Tibial nerve (tissue), 4 donors: ENCODE measurements at regions not wholly inside any gene's neighbourhood (a gene's known extent, or its start where the extent isn't known, plus 50 kb on each side); places are given as distances from the start of the nearest gene placed in this dataset.

Source experiments
- DNase-seq, 2 donors: peaks; one replicate each; pipeline ENCODE4 v3.0.0-alpha.2; 2019; ENCODE audit warnings: low spot score in 2 of 2
- H3K27ac ChIP-seq, 4 donors: fragments of 200-600 bp; sonication (generic) in 3 of 4; one replicate each; pipeline ENCODE4 v1.5.1; 2017 to 2019; ENCODE audit warnings: mild to moderate bottlenecking in 1 of 4
- H3K27me3 ChIP-seq, 2 donors: fragments of 200-600 bp; sonication (generic) in 1 of 2; one replicate each; pipeline versions ENCODE4 v1.5.1 to v1.6.0; 2017 to 2019
- H3K36me3 ChIP-seq, 3 donors: fragments of 200-600 bp; sonication (generic); one replicate each; pipeline ENCODE4 v1.5.1; 2018 to 2019
- H3K4me1 ChIP-seq, 4 donors: fragments of 200-600 bp; sonication (generic) in 3 of 4; one replicate each; pipeline ENCODE4 v1.5.1; 2017 to 2019
- H3K4me3 ChIP-seq, 4 donors: fragments of 200-600 bp; sonication (generic) in 3 of 4; one replicate each; pipeline ENCODE4 v1.5.1; 2017 to 2019; ENCODE audit warnings: mild to moderate bottlenecking in 1 of 4, moderate library complexity in 1 of 4
- H3K9me3 ChIP-seq, 4 donors: fragments of 200-600 bp; sonication (generic) in 3 of 4; one replicate each; pipeline ENCODE4 v1.5.1; 2017 to 2019
- EP300 ChIP-seq, 2 donors: sonication (generic); formaldehyde crosslinking; IDR thresholded peaks; one replicate each; pipeline ENCODE4 v1.6.1; 2017; ENCODE audit warnings: antibody characterized with exemption in 2 of 2, mild to moderate bottlenecking in 1 of 2
- POLR2A ChIP-seq, 2 donors: fragments of 450-650 bp; IDR thresholded peaks; one replicate each; pipeline ENCODE4 v1.6.1; 2017; ENCODE audit warnings: antibody characterized with exemption in 2 of 2, mild to moderate bottlenecking in 2 of 2, moderate library complexity in 2 of 2
- WGBS, 2 donors: methylation state at CpG; one replicate each; pipeline ENCODE4 v1.1.5; 2018; 5-methylcytosine and 5-hydroxymethylcytosine counted together
- TF ChIP-seq, protein P1 (sequence below), 5 experiments: fragments of 200-600 bp in 3 of 5; fragments of 450-650 bp in 2 of 5; sonication (generic) in 3 of 5; IDR thresholded peaks; one replicate each; pipeline ENCODE4 v1.5.1; 2016 to 2019; ENCODE audit warnings: antibody characterized with exemption in 5 of 5, mild to moderate bottlenecking in 3 of 5, moderate library complexity in 2 of 5

DNA sequence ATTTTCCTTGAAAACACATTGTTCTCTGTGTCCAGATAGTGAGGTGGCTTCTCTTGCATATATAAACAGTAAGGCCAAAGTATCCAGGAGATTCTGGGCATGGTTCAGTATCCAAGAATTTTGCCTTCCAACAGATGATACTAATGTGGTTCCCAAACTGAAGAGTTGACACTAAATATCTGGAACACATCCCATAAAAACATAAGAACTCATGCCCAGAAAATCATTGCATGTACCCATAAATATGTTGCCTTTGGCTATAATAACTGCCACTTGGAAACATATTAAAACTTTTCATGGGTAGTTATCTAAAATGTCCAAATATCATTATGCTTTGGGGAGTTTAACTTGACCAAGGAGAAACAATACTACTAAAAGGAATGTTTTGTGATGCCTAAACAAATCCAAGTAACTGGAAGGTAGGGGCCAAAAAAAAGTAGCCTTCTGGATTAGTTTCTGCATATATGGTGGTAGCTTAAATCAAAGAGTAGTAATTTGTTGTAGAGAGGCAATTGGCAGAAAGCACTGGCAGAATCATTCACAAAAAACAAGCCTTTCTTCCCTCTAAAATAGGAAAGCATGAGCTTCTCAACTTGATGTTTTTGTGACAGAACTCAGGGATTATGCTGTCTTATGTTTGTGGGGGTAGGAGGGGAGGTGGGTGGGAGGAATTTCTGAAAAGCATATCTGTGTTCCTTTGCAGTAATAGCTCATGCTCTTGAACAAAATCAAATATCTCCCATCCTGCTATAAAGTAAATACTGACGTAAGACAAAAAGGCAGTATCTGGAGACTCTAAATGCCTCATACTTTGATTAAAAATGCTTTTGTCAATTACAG lies 753.9 kb downstream of the TUSC7 start:
- WGBS, 2 donors, result 39 to 55% methylated on average over 1 of the region's 1 CpG
- Histone ChIP-seq H3K27ac (no peak overlapping the region), H3K9me3 (no peaks in the 10 kb centered on the region), H3K4me3 (no peak overlapping the region), H3K27me3 (no peaks in the 10 kb centered on the region), H3K4me1 (peaks cover 0 to 9% (median 0%) of the 10 kb centered on the region in 4 donors), H3K36me3 (no peaks in the 10 kb centered on the region)
- DNase-seq, result no peak
- TF ChIP-seq EP300 (IDR thresholded peaks at IDR 0.05), result no peak
- TF ChIP-seq POLR2A (IDR thresholded peaks at IDR 0.05), result no peak
- TF ChIP-seq, protein P1, sequence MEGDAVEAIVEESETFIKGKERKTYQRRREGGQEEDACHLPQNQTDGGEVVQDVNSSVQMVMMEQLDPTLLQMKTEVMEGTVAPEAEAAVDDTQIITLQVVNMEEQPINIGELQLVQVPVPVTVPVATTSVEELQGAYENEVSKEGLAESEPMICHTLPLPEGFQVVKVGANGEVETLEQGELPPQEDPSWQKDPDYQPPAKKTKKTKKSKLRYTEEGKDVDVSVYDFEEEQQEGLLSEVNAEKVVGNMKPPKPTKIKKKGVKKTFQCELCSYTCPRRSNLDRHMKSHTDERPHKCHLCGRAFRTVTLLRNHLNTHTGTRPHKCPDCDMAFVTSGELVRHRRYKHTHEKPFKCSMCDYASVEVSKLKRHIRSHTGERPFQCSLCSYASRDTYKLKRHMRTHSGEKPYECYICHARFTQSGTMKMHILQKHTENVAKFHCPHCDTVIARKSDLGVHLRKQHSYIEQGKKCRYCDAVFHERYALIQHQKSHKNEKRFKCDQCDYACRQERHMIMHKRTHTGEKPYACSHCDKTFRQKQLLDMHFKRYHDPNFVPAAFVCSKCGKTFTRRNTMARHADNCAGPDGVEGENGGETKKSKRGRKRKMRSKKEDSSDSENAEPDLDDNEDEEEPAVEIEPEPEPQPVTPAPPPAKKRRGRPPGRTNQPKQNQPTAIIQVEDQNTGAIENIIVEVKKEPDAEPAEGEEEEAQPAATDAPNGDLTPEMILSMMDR (IDR thresholded peaks at IDR 0.05), result no peak

DNA sequence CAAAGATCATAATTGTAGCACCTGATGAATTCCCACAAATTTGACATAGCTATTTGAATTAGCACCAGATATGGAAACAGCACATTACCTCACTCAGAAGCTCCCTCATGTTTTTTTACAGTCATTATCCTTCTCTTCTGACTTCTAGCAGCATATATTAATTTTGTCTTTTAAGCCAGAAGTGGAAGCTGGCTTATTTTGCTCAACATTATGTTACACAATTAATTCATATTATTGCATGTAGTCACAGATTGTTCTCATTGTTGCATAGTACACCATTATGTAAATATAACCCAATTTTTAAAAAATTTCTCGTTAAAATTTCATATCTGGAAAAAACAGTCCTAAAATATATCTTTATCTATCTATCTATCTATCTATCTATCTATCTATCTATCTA lies 762.3 kb downstream of the TUSC7 start:
- Histone ChIP-seq H3K4me1 (peaks cover 0 to 4% (median 0%) of the 10 kb centered on the region in 4 donors), H3K27ac (no peak overlapping the region), H3K27me3 (no peaks in the 10 kb centered on the region), H3K4me3 (no peak overlapping the region), H3K9me3 (no peaks in the 10 kb centered on the region), H3K36me3 (no peaks in the 10 kb centered on the region)
- no peak for DNase-seq
- TF ChIP-seq POLR2A (IDR thresholded peaks at IDR 0.05), result no peak
- no peak for TF ChIP-seq EP300 (IDR thresholded peaks at IDR 0.05)
- TF ChIP-seq, protein P1 (IDR thresholded peaks at IDR 0.05), result no peak
- 44 to 45% methylated on average over 1 of the region's 1 CpG for WGBS, 2 donors

DNA sequence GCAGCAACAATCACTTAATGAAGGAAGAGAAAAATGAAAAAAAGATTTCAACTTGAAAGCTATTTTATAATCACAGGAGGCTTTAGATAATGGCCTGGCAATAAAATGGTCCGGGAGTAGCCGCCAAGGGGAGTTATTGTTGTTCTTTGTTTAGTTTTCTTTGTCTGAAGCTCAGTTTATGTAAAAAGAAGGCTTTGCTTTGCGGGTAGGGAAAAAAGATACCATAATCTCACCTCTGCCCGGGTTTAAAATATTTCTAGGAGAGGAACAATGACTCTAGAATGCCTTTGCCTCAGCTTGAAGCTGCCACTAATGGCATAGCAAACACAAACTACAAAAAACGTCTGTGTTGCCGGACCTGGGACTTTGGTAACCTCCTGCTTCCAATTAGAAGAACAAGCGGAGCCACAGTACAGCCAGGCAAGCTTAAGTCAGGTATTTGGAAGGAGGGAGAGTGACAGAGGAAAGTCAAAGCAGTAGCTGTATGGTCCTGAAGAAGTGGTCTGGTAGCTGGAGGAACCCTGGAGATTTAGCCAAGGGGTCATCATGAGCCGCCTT lies 764.5 kb downstream of the TUSC7 start:
- no peak overlapping the region for H3K4me3 ChIP-seq
- no peak for DNase-seq
- H3K27ac ChIP-seq, result no peak overlapping the region
- H3K27me3 ChIP-seq, result no peaks in the 10 kb centered on the region
- no peaks in the 10 kb centered on the region for H3K36me3 ChIP-seq
- H3K9me3 ChIP-seq, result no peaks in the 10 kb centered on the region
- H3K4me1 ChIP-seq, result peaks cover 0 to 4% (median 0%) of the 10 kb centered on the region in 4 donors
- WGBS, 2 donors, result 34 to 41% methylated on average over 8 of the region's 8 CpGs
- TF ChIP-seq POLR2A (IDR thresholded peaks at IDR 0.05), result no peak
- TF ChIP-seq, protein P1 (IDR thresholded peaks at IDR 0.05), result no peak
- no peak for TF ChIP-seq EP300 (IDR thresholded peaks at IDR 0.05)

DNA sequence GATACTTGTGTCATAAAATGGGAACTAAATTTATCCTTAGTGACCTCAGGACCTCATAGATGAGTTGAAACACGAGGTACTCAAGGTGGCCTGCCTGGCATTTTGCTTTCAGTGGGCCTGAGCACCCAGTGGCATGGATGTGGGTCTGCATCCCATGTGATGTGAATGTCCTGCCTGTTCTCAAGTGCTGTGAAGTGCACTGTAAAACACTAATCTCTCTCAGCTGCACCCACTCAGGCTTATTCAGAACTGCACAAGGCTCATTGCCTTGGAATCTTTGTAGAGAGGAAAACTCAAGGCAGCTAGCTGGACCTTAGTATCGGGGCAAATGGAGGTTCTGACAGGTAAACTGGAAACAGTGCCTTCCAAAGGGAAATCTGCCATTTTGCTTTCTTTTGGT lies 767.0 kb downstream of the TUSC7 start:
- H3K27me3 ChIP-seq, result no peaks in the 10 kb centered on the region
- no peak overlapping the region for H3K4me3 ChIP-seq
- no peak for DNase-seq
- WGBS, 2 donors, result 65 to 67% methylated on average over 2 of the region's 2 CpGs
- H3K36me3 ChIP-seq, result no peaks in the 10 kb centered on the region
- peaks cover 0 to 4% (median 0%) of the 10 kb centered on the region in 4 donors for H3K4me1 ChIP-seq
- no peak overlapping the region for H3K27ac ChIP-seq
- TF ChIP-seq, protein P1 (IDR thresholded peaks at IDR 0.05), result no peak
- TF ChIP-seq EP300 (IDR thresholded peaks at IDR 0.05) (no peak), POLR2A (IDR thresholded peaks at IDR 0.05) (no peak)
- no peaks in the 10 kb centered on the region for H3K9me3 ChIP-seq

DNA sequence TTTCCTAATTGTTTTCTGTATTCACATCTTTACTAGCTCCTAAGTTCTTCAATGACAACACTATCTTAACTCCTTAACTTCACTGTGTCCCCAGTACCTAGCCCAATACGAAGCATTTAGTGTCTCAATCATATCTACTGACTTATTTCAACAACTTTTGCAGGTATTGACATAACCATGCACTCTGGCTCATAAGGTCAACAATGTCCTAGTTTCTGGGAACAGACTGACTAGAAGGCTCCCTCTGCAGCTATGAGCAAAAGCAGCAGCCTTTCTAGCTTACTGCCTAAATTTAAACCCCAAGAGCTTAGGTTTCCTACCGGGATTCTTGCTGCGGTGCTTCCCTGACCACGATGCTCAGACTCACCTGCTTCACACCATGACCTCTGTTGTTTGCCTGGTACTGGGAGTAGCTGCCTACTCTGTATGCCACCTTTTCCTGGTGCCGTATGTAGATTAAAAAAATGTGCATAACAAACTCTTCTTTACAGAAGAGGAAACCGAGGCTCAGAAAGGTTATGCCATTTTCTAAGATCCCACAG lies 767.7 kb downstream of the TUSC7 start:
- Histone ChIP-seq H3K4me3 (no peak overlapping the region), H3K9me3 (no peaks in the 10 kb centered on the region), H3K36me3 (no peaks in the 10 kb centered on the region), H3K27me3 (no peaks in the 10 kb centered on the region), H3K4me1 (peaks cover 0 to 4% (median 0%) of the 10 kb centered on the region in 4 donors), H3K27ac (no peak overlapping the region)
- TF ChIP-seq, protein P1 (IDR thresholded peaks at IDR 0.05), result no peak
- TF ChIP-seq POLR2A (IDR thresholded peaks at IDR 0.05), result no peak
- TF ChIP-seq EP300 (IDR thresholded peaks at IDR 0.05), result no peak
- WGBS, 2 donors, result 83 to 88% methylated on average over 6 of the region's 6 CpGs
- DNase-seq, result no peak
